NCI-H187 (cell line): ENCODE measurements at regions not wholly inside any gene's neighbourhood (a gene's known extent, or its start where the extent isn't known, plus 50 kb on each side); places are given as distances from the start of the nearest gene placed in this dataset.

ENCODE experiments used
- DNase-seq, 2 experiments: peaks; one replicate each; lab custom pipeline; 2025; lab: John Stamatoyannopoulos, UW

DNA sequence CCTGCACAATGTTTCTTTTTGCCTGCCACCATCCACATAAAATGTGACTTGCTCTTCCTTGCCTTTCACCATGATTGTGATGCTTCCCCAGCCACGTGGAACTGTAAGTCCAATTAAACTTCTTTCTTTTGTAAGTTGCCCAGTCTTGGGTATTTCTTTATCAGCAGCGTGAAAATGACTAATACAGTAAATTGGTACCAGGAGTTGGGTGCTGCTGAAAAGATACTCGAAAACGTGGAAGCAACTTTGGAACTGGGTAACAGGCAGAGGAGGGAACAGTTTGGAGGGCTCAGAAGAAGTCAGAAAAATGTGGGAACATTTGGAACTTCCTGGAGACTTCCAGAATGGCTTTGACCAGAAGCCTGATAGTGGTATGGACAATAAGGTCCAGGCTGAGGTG lies 425.3 kb downstream of the GPATCH2 start:
- no peak for DNase-seq

DNA sequence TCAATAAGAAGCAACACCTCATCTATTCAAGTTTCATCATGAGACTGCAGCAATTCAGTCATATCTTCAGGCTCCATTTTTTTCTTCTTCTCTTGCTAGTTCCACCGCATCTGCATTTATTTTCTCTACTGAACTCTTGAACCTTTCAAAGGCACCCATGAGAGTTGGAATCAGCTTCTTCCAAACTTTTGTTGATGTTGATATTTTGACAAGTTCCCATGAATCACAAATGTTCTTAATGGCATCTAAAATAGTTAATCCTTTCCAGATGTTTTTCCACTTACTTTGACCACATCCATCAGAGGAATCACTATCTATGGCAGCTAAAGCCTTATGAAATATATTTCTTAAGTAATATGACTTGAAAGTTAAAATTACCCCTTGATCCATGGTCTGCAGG lies 434.3 kb downstream of the GPATCH2 start:
- DNase-seq, result no peak

DNA sequence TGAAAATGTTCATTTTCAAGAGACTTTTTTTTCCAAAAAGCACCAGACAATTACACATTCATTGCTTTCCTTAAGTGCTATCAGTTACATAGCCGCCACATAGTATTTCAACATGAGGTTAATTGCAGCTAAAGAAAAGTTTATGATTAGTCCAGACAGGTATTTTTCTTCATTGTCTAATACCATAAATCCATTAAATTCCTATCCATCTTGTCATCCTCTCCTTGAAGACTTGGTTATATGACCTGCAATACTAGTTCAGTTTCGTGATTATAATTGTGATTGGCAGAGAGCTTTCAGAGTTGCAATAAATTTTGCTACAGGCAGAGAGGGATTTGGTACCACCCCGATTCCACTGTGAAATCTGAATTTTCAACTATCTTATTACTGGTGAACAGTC lies 437.7 kb downstream of the GPATCH2 start:
- DNase-seq, result no peak

DNA sequence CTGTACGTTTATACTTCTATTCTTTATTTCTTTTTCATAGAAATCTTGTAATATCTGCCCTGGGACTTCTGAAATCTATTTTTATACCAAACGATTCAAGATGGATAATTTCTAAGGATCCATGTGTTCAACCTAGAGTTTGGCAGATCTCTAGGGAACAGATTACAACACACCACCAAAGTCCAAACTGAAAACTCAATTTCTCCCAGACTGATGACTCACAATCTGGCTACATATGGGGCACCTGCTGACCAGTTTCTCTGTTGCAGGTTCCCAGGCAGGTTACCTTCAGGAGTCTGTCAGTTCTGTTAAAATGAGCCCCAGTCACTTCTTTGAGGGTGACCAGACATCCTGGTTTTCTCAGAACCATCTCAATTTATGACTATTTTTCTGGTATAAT lies 439.4 kb downstream of the GPATCH2 start:
- no peak for DNase-seq

DNA sequence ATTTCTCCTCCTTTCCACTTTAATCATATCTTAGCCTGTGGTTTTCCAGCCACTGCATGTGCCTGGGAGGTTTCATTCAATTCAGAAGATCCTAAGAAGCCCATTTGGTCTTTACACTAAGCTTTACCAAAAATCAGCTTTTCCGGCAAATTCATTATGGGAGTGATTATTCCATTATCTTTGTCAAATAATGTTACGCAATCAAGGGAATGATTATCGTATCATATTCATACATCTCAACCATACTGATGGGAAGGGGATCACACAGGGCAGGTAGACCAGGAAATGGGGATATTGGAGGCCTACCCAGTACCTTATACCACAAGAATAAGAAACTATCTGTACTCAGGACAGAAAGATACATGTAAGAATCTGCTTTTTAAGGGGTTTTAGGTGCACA lies 440.5 kb downstream of the GPATCH2 start:
- no peak for DNase-seq

DNA sequence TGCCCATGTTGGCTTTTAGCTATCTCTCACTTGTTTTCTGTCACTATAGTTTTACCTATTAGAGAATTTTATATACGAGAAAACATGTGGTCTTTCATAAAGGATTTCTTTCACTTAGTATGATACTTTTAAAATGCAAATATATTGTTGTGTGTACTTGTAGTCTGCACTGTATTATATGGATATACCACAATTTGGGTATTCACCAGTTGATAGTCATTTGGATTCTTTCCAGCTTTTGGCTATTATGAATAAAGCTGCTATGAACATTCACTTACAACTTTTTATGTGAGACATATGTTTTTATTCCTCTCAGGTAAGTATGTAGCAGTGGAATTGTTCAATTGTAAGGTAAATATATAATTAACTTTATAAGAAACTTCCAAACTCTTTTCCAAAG lies 441.5 kb downstream of the GPATCH2 start:
- no peak for DNase-seq

DNA sequence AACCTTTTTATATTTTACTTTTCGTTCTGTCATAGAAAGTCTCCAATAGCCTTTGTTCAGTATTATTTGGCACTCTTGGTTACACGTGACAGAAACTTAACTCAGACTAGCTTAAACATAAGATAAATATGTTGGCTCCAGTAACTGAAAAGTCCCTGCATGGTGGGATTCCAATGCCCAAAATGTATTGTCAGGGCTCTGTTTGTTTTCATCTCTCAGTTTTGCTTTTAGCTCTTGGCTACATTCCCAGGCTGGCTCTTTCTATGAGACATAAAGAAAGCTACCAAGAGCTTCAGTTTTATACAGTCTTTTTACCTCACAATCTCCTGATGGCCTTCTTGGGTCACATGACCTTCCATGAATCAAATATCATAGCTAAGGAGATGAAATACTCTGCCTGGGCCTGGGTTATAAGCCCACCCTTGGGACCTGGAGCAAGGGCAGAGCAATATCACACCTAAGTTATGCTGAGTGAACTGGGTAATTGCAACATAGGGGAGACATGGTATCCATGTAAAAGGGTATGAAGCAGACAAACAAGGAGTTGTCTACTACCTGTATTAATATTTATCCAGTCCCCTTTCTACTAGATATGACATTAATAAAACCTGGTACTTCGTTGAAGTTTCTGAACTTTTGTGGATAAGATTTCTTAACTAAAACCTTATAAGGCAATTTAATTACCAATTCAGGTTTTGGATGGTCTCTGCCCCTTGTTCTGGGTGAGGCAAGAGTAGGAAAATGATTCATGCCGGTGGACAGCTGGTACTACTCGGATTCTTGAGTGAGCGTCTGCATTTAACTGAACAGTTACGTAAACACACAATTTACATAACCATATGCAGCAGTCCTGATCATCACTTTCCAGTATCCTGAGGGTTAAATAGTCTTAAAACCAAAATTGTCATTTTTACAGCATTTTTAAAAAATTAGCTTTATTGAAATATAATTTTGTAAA lies 442.3 kb downstream of the GPATCH2 start:
- no peak for DNase-seq

DNA sequence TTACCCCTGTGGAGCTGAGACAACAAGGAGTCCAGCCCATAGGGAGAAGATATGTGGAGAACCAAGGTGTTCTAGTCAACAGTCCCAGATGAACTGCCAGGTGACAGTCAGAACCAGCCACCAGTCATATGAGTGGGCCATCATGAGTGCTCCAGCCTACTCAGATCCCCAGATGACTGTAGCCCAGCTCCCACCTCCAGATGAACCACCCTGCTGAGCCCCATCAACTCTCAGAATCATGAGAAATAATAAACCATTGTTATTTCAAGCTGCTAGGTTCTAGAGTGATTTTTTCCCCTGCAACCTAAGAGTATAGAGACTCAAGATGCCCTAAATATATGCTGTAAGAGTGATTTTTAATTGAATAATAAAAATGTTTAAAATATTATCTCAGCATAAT lies 444.2 kb downstream of the GPATCH2 start:
- DNase-seq, result no peak

DNA sequence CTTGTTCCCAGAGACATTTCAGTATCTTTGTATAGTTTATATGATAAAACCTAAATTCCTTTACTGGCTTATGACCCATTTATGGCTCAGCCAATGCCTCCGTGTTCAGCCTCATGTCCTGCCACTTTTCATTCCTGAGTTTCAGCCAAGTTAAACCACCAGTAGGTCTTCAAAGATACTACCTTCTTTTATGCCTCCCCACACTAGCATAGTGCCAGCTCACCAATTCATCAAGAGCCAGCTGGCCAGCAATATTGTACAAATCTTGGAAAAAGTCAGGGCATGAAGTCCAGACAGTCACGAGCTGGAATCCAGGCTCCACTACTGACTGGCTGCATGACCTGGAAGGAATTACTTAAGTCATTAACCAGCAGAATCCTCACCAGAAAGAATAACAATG lies 446.0 kb downstream of the GPATCH2 start:
- no peak for DNase-seq

DNA sequence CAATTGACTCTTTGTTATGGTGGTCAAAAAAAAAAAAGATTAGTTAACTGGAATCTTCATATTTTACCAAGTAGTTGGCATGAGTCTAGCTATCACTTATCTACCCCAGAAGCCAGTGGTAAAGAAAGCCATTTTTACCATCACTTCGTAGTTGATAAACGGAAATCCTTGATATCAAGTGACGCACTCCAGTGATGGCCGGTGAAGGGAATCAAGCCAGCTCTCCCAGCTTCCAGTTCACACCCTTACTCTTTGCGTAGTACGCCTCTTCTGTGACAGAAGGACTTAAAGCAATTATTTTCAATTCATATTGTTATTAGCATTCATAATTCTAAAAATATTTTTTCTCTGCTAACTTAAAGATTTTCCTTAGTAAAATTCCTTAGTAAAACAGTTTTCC lies 447.9 kb downstream of the GPATCH2 start:
- no peak for DNase-seq

DNA sequence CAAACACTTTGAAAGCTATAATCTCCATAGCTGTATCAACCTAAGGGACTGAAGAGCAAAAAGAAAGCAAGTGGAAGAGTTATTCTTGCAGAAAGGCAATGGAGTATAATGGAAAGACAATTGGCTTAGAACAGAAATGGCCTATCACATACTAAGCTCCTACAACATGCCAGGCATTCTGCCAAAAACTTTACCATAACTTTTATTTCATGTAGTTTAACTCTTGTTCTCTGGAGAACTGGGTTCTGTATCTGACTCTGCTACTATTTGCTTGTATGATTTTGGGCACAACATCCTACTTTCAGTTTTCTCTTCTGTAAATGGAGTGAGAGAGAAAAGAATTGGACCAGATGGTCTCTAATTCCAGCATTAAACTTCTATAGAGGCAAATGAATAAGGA lies 449.1 kb downstream of the GPATCH2 start:
- DNase-seq, result no peak

DNA sequence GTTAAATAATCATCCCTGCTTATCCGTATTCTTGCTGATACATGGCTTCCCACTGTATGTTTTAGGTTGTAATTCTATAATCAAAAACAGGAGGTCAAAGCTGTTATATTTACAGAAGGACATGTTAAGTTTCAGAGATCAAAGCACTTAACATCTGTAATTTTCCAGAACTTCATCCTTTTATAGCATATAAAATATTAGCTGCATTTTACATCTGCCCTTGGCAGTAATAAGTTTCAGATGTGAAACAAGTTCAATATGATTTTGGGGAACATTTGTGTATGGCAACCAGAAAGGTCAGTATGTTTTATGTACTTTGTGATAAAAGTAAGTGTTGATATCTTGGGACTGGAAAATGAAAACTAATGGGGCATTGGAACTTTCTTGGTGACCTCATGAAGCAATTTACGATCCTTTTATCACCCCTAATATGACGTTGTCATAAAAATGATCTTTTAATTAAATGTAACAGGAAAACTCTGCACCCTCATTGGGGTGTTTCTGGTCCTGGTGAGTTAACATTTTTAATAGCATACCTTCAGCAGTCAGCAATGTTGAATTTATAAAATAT lies 449.6 kb downstream of the GPATCH2 start:
- DNase-seq, result no peak

DNA sequence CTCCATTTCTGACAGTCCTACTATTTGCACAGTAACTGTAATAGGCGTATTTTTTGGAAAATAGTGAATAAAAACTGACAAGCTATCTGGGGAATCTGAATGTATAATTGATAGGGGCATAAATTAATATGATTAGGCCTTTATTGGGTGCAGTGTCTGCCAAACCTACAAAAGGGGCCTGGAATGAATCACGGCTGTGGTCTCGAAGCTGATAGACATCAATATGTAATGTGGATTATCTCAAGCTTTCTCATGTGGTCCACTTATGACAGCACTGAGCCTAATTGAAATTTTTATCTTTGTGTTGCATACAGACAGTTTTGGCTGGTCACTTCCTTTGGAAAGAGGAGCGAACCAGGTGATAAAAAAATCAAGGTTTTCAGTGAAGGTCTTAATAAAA lies 450.4 kb downstream of the GPATCH2 start:
- DNase-seq, result no peak

DNA sequence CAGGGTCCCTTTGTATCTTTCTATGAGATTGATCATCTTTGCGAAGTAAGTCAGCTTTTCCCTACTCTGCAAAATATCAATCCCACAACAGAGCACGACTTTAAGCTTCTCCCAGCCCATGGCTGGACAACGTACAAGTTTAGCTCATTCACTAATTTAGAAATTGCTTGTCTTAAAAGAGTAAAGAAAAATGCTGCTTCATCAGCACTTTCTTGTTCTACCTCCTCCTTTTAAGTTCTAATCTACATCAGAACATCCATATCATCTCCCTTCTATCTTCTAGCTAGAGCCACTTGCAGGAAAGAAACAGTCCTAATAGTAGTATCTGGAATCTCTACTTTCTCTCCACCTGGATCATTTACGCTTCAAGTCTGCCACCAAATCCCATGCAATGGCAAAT lies 441.2 kb upstream of the ESRRG start:
- no peak for DNase-seq

DNA sequence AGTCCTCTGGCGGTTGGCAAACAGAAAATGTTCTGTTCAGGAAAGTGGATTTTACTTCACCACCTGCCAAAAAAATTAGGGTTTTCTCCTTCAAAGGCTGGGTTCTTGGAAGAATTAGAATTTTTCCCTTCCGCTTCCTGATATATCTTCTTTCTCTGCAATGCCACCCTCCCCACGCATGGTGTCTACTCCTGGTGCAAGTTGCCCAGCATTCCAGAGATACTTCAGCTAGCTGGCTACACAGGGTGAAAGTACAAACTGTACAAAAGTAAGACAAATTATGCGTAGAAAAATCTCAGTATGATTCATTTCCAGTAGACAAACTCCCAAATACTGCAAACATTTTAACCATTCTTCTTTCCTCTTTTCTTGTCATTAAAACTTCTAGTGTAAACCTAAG lies 430.1 kb upstream of the ESRRG start:
- no peak for DNase-seq

DNA sequence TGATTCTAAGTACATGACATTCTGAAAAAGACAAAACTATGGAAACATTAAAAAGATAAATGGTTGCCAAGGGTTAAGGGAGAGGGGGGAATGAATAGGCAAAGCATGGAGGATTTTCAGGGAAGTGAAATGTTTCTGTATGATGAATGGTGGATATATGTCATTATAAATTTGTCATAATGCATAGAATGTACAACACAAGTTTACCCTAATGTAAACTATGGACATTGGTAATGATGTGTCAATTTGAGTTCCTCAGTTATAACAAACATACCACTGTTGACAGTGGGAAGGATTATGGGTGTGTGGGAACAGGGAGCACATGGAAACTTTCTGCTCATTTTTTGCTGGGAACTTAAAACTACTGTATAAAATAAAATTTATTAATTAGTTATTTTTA lies 427.1 kb upstream of the ESRRG start:
- no peak for DNase-seq

DNA sequence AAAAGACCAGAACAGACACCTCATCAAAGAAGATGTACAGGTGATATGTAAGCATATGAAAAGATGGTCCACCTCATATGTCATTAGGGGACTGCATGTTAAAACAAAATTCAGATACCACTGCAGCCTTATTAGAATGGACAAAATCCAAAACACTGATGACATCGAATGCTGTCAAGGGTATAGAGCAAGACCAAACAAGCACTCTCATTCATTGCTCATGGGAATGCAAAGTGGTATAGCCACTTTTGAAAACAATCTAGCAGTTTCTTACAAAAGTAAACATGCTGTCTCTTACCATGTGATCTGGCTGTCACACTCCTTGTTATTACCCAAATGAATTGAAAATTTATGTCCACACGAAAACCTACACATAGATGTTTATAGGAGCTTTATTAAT lies 426.6 kb upstream of the ESRRG start:
- no peak for DNase-seq

DNA sequence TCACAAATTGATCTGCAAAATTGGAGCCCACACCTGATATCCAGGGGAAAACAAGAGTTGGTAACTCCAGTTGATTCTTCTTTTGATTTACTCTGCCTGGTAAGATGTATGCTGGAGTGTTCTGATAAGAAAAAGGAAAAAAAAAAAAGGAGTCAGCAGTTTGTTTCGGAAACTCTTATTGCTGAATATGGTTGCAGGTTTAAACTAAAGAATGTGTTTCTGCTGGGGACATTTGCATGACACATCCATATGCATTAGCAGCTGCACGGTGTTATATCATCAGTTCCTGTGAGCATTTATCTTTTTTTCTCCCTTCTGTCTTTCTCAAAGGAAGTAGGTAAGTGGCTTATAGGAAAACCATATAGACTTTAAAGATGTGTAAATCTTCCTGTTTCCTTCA lies 418.5 kb upstream of the ESRRG start:
- no peak for DNase-seq

DNA sequence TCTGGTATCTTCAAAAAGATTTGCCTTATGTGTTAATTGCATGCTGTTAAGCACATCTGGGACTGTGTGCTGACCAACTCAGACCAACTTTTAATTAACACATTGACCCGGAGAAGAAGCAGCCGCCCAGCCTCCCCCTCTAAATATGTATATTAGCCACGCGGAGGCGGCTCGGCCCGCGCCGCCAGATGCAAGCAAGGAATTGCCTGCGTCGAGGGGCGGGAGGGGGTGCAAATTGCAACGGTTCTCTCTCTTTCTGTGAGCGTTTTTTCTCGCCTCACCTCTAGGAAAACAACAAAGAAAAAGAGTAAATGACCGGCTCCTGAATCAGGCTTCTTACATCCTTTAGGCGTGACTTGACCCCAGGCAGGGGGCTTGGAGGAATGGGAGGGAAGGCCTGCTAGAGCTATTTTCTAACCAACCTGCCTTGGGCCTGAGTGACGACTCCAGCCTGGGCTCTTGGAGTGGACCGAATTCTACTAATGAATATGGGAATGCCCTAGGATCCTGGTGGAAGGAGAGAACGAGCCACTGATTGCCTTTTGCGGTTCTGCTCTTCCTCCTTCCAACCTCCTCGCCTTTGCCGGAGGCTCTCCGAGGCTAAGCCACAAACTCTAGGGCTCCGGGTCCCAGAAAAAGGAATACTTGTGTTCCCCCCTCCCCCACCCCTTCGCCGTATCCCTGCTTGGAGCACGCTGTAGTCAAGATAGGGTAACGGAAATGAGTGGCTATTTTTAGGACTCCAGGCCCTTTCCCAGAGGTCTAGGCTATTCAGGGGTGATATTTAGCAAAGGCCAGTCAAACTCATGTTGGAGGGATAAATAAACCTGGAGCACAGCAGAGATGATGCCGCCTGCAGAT lies 417.0 kb upstream of the ESRRG start:
- DNase-seq, result no peak

DNA sequence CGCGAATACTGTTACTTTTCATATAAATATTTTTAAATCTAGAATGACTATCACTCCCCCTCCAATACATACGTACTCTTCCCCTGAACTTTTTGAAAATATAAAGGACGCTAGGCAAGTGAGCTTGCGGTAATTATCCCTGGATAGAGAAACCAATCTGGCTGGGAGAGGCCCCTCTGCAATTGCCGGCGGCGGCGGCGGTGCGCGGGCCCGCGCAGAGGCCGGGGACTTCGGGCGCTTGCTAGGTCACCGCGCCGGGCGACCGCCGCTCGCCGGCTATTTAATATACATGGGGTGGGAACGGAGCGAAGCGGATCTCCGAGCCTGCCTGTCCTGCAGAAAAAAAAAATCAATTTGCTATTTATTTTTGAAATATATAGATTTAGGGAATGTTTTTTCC lies 416.3 kb upstream of the ESRRG start:
- DNase-seq, result no peak

DNA sequence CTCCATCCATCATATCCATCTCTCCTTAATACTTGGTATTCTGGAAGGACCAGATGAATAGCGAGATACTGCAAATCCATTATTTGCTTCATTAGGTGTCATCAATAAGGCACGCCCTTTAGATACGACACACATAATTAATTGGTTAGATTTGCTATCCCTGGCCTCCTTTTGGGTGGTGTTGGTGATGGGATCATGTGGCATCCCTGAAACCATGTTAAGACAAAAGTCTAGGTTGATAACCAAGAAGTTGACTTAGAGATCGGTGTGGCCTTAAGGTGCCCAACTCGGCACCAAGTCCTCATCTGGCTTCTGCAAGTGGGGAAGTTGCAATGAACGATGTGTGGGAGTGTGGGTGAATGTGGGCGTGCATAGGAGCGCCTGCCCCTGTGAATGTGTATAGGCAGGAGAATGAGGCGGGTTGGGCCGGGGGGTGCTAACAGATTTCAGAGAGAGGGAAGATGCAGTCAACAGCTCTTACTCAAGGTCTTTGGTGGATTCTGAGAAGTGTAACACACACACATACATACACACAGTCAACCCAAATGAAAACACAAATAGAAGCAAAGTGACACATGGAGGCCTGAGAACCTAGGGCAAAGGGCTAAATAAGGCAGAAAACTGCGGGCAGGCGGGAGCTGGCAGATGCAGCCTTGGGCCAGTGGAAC lies 415.7 kb upstream of the ESRRG start:
- DNase-seq, result no peak

DNA sequence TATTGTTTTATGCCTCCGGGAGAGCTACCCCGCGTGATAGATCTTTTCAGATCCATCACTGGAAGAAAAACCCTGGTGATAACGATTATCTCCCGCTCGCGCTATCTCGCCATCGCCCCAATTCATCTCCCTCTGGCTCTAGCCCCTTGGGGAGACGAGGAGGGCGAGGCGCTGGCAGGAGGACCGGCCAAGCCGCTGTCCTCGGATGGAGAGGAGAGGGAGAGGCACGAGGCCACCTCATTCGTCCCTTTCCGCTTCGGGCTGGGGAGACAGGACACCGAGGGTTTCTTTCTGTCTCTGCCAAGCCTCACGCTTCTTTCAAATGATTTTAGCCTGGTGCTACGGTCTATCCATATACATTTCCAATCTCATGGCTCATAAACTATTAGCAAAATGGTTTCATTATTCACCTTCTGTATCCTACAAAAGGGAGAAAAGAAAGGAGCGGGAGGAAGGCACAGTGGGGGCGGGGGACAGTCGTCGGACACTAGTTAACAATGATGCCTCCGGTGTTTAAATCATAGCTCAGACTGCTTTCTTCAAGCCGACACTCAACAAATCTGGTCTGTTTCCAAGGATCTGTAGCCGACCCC lies 415.0 kb upstream of the ESRRG start:
- no peak for DNase-seq
